Common myeloid progenitor, CD34-positive (primary cell): ENCODE measurements at regions not wholly inside any gene's neighbourhood (a gene's known extent, or its start where the extent isn't known, plus 50 kb on each side); places are given as distances from the start of the nearest gene placed in this dataset.

ENCODE experiments used
- CTCF ChIA-PET: fragments of 350-600 bp; sonication (Branson Sonifier 250); formaldehyde crosslinking; loops from one replicate; lab custom pipeline; 2021; ENCODE audit warnings: antibody characterized with exemption; lab: Charles Lee
- POLR2A ChIA-PET: fragments of 350-600 bp; sonication (Branson Sonifier 250); formaldehyde crosslinking; loops from one replicate; lab custom pipeline; 2021; ENCODE audit warnings: antibody characterized with exemption; lab: Charles Lee
- DNase-seq, 3 donors: peaks; one replicate each; pipeline versions ENCODE4 v3.0.0 to v3.0.0-alpha.2; 2013
- H3K27ac ChIP-seq, 2 experiments: 1 replicate in 1 of 2; 2 replicates in 1 of 2; pipeline ENCODE4 v1.7.0; 2013; ENCODE audit warnings: inconsistent platforms in 2 of 2, low read length in 2 of 2, mild to moderate bottlenecking in 2 of 2, low read depth in 1 of 2, moderate library complexity in 1 of 2; ENCODE audit not compliant: severe bottlenecking in 2 of 2, insufficient read depth in 1 of 2, poor library complexity in 1 of 2
- H3K27me3 ChIP-seq, 5 experiments: replicated peaks in 2 of 5; 1 replicate in 3 of 5; 2 replicates in 2 of 5; pipeline versions ENCODE4 v1.6.1 to v1.7.0; 2013; ENCODE audit warnings: low read length in 4 of 5, mild to moderate bottlenecking in 2 of 5, moderate library complexity in 2 of 5, inconsistent platforms in 1 of 5; ENCODE audit not compliant: insufficient read depth in 5 of 5, control insufficient read depth in 4 of 5
- H3K36me3 ChIP-seq, 4 experiments: 1 replicate in 2 of 4; 2 replicates in 2 of 4; pipeline versions ENCODE4 v1.6.1 to v1.7.0; 2013; ENCODE audit warnings: low read length in 3 of 4, control low read depth in 1 of 4, mild to moderate bottlenecking in 1 of 4; ENCODE audit not compliant: control insufficient read depth in 4 of 4, insufficient read depth in 4 of 4
- H3K4me1 ChIP-seq, 4 experiments: 1 replicate in 3 of 4; 2 replicates in 1 of 4; pipeline versions ENCODE4 v1.6.1 to v1.7.1; 2013; ENCODE audit warnings: low read length in 3 of 4, mild to moderate bottlenecking in 3 of 4, control low read depth in 1 of 4, inconsistent platforms in 1 of 4, moderate library complexity in 1 of 4; ENCODE audit not compliant: control insufficient read depth in 4 of 4, insufficient read depth in 4 of 4; ENCODE audit errors: control extremely low read depth in 1 of 4
- H3K4me3 ChIP-seq, 7 experiments: 1 replicate in 4 of 7; 2 replicates in 3 of 7; pipeline versions ENCODE4 v1.5.1 to v1.7.0; 2013; ENCODE audit warnings: mild to moderate bottlenecking in 7 of 7, low read length in 6 of 7, moderate library complexity in 6 of 7, inconsistent platforms in 2 of 7, low read depth in 2 of 7, control low read depth in 1 of 7; ENCODE audit not compliant: insufficient read depth in 4 of 7, control insufficient read depth in 1 of 7; ENCODE audit errors: extremely low read depth in 1 of 7
- H3K9me3 ChIP-seq, 5 experiments: 1 replicate in 4 of 5; 2 replicates in 1 of 5; pipeline versions ENCODE4 v1.6.1 to v1.7.1; 2013; ENCODE audit warnings: low read length in 4 of 5, mild to moderate bottlenecking in 2 of 5, inconsistent platforms in 1 of 5, low read depth in 1 of 5, moderate library complexity in 1 of 5; ENCODE audit not compliant: control insufficient read depth in 4 of 5, insufficient read depth in 2 of 5; ENCODE audit errors: control extremely low read depth in 1 of 5
- WGBS: methylation state at CpG from one replicate; pipeline ENCODE4 v1.1.5; 2013; ENCODE audit not compliant: insufficient coverage; 5-methylcytosine and 5-hydroxymethylcytosine counted together

GRCh38 chr9:81190659-81191058 lies 498.7 kb downstream of the TLE1 start:
- no peak overlapping the region for H3K27ac ChIP-seq
- DNase-seq: no peak
- H3K4me3 ChIP-seq: no peak overlapping the region
- CTCF ChIA-PET: interaction anchor here (0.6 kb wide), 1 partner anchor 620 kb away, joined by 3 read pairs; no protein-coding TSS in a partner anchor
- H3K27me3 ChIP-seq: no peaks in the 10 kb centered on the region
- no peaks in the 10 kb centered on the region for H3K4me1 ChIP-seq
- WGBS: no CpG with 5 or more reads among the region's 1 CpG
- POLR2A ChIA-PET: no interaction called here
- no peaks in the 10 kb centered on the region for H3K36me3 ChIP-seq
- H3K9me3 ChIP-seq: peaks cover 0 to 3% (median 0%) of the 10 kb centered on the region in 5 experiments

DNA sequence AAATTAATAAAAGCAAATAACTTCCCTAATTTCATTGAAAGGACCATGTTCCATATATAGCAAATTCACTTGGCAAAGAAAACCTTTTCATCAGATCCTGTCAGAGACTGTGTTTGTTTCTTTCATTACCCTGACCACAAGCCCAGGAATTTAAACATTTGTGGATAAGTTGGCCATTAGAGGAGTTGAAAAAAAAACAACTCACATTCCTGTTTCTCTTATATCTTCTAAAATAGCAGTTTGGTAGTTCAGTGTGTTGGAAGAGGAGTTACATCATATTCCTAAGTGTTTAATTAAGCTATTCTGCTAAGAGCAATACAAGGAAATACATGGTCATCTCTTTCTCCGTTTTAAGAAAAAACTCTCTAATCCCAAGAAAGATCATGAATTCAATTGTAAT lies 505.6 kb downstream of the TLE1 start:
- POLR2A ChIA-PET: no interaction called here
- CTCF ChIA-PET: no interaction called here
- WGBS: no CpG with 5 or more reads among the region's 1 CpG

GRCh38 chr9:81182431-81182830 lies 506.9 kb downstream of the TLE1 start:
- CTCF ChIA-PET: no interaction called here
- Histone ChIP-seq H3K9me3 (no peaks in the 10 kb centered on the region), H3K36me3 (no peaks in the 10 kb centered on the region), H3K27ac (no peak overlapping the region), H3K4me1 (no peaks in the 10 kb centered on the region), H3K27me3 (no peaks in the 10 kb centered on the region), H3K4me3 (no peak overlapping the region)
- 83% methylated on average over 1 of the region's 1 CpG for WGBS
- POLR2A ChIA-PET: no interaction called here
- no peak for DNase-seq

More for the DNA sequence above, 505.6 kb downstream of the TLE1 start:
- Histone ChIP-seq H3K36me3 (no peaks in the 10 kb centered on the region), H3K4me3 (no peak overlapping the region), H3K27me3 (no peaks in the 10 kb centered on the region), H3K9me3 (no peaks in the 10 kb centered on the region), H3K4me1 (no peaks in the 10 kb centered on the region), H3K27ac (no peak overlapping the region)
- no peak for DNase-seq

GRCh38 chr9:81174023-81174422 lies 515.3 kb downstream of the TLE1 start:
- no peak for DNase-seq
- Histone ChIP-seq H3K4me3 (no peak overlapping the region), H3K36me3 (no peaks in the 10 kb centered on the region), H3K4me1 (no peaks in the 10 kb centered on the region), H3K27ac (no peak overlapping the region), H3K27me3 (no peaks in the 10 kb centered on the region), H3K9me3 (peaks cover 0 to 7% (median 0%) of the 10 kb centered on the region in 5 experiments)
- no CpG with 5 or more reads among the region's 3 CpGs for WGBS
- ChIA-PET POLR2A (no interaction called here), CTCF (no interaction called here)

DNA sequence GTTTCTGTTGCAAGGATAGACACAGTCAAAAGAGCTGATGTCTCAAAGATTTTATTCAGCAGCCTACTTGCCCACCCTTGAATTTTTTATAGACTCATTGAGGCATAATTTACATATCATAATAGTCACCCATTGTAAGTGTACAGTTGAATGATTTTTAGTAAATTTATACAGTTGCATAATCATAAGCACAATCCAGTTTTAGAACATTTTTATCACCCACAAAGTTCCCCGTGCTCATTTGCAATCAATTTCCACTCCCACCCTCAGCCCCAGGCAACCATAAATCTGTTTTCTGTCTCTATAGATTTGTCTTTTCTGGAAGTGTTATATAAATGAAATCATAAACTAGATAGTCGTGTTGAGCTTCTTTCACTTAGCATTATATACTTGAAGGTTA lies 517.7 kb downstream of the TLE1 start:
- WGBS: no CpG with 5 or more reads among the region's 2 CpGs
- H3K4me3 ChIP-seq: no peak overlapping the region
- ChIA-PET POLR2A (no interaction called here), CTCF (no interaction called here)
- no peak for DNase-seq
- no peak overlapping the region for H3K27ac ChIP-seq
- H3K9me3 ChIP-seq: peaks cover 0 to 7% (median 0%) of the 10 kb centered on the region in 5 experiments
- no peaks in the 10 kb centered on the region for H3K36me3 ChIP-seq
- H3K27me3 ChIP-seq: no peaks in the 10 kb centered on the region
- no peaks in the 10 kb centered on the region for H3K4me1 ChIP-seq

GRCh38 chr9:81162361-81162760 lies 527.0 kb downstream of the TLE1 start:
- Histone ChIP-seq H3K4me1 (no peaks in the 10 kb centered on the region), H3K27me3 (no peaks in the 10 kb centered on the region), H3K4me3 (no peak overlapping the region), H3K27ac (no peak overlapping the region), H3K9me3 (peaks cover 0 to 3% (median 0%) of the 10 kb centered on the region in 5 experiments), H3K36me3 (no peaks in the 10 kb centered on the region)
- ChIA-PET CTCF (no interaction called here), POLR2A (no interaction called here)
- DNase-seq: no peak
- 95% methylated on average over 11 of the region's 11 CpGs for WGBS

DNA sequence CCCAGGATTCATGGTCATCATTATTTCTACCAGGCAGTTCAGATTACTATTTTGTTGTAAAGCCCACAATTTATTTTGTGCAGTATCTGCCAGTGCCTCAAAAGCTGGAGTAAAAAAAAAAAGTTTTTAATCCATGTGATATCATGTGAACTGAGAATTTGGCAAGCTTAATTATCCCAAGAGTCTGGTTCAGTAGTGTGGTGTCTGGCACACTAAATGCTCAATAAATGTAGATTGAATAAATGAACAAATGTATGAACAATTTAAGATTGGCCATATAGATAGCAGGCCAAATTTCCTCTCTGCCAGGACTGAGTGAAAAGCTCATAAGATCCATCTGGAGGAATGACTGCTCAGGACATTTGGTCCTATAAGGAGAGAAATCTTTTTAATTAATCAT lies 533.0 kb downstream of the TLE1 start:
- no peak for DNase-seq
- no peak overlapping the region for H3K4me3 ChIP-seq
- H3K4me1 ChIP-seq: no peaks in the 10 kb centered on the region
- no peaks in the 10 kb centered on the region for H3K27me3 ChIP-seq
- CTCF ChIA-PET: no interaction called here
- no peaks in the 10 kb centered on the region for H3K9me3 ChIP-seq
- POLR2A ChIA-PET: no interaction called here
- H3K27ac ChIP-seq: no peak overlapping the region
- no peaks in the 10 kb centered on the region for H3K36me3 ChIP-seq
